ENCODE measurements at regions not wholly inside any gene's neighbourhood (a gene's known extent, or its start where the extent isn't known, plus 50 kb on each side); places are given as distances from the start of the nearest gene placed in this dataset.
"Not testable (repeated sequence)": the region's sequence is repeated elsewhere in the genome, so short reads cannot be mapped to it uniquely, and the experiment has no call there.

GRCh38 chr2:53610260-53610659, 157.3 kb upstream of the CHAC2 start:
- no peaks in the 10 kb centered on the region for H3K4me1 ChIP-seq (ENCODE audit: control insufficient read depth in 3 of 3, insufficient read depth in 3 of 3, low read length in 3 of 3)
- H3K4me3 ChIP-seq (ENCODE audit: low read length in 3 of 3) = no peak overlapping the region
- H3K36me3 ChIP-seq (ENCODE audit: control insufficient read depth in 3 of 3, insufficient read depth in 3 of 3, low read length in 3 of 3) = no peaks in the 10 kb centered on the region
- no peak overlapping the region for H3K27ac ChIP-seq (ENCODE audit: low read depth, low read length)
- H3K27me3 ChIP-seq (ENCODE audit: control insufficient read depth in 3 of 3, insufficient read depth in 3 of 3, low read length in 3 of 3) = no peaks in the 10 kb centered on the region
- H3K9ac ChIP-seq (ENCODE audit: low read depth in 1 of 3, low read length in 3 of 3) = no peak overlapping the region
- H3K9me3 ChIP-seq (ENCODE audit: control insufficient read depth in 3 of 3, low read length in 3 of 3) = no peaks in the 10 kb centered on the region

- Histone ChIP-seq H3K27me3 (ENCODE audit: control insufficient read depth in 3 of 3, insufficient read depth in 3 of 3, low read length in 3 of 3) (no peaks in the 10 kb centered on the region), H3K27ac (ENCODE audit: low read depth, low read length) (no peak overlapping the region), H3K9me3 (ENCODE audit: control insufficient read depth in 3 of 3, low read length in 3 of 3) (no peaks in the 10 kb centered on the region), H3K36me3 (ENCODE audit: control insufficient read depth in 3 of 3, insufficient read depth in 3 of 3, low read length in 3 of 3) (no peaks in the 10 kb centered on the region), H3K9ac (ENCODE audit: low read depth in 1 of 3, low read length in 3 of 3) (no peak overlapping the region), H3K4me3 (ENCODE audit: low read length in 3 of 3) (no peak overlapping the region), H3K4me1 (ENCODE audit: control insufficient read depth in 3 of 3, insufficient read depth in 3 of 3, low read length in 3 of 3) (no peaks in the 10 kb centered on the region)
Measured at GRCh38 chr2:53609551-53609950, 158.1 kb upstream of the CHAC2 start.

- Histone ChIP-seq H3K9me3 (ENCODE audit: control insufficient read depth in 3 of 3, low read length in 3 of 3) (no peaks in the 10 kb centered on the region), H3K9ac (ENCODE audit: low read depth in 1 of 3, low read length in 3 of 3) (no peak overlapping the region), H3K36me3 (ENCODE audit: control insufficient read depth in 3 of 3, insufficient read depth in 3 of 3, low read length in 3 of 3) (no peaks in the 10 kb centered on the region), H3K27me3 (ENCODE audit: control insufficient read depth in 3 of 3, insufficient read depth in 3 of 3, low read length in 3 of 3) (no peaks in the 10 kb centered on the region), H3K4me1 (ENCODE audit: control insufficient read depth in 3 of 3, insufficient read depth in 3 of 3, low read length in 3 of 3) (no peaks in the 10 kb centered on the region), H3K4me3 (ENCODE audit: low read length in 3 of 3) (no peak overlapping the region), H3K27ac (ENCODE audit: low read depth, low read length) (no peak overlapping the region)
Measured at GRCh38 chr2:53608293-53608692, 159.3 kb upstream of the CHAC2 start.

GRCh38 chr2:53600815-53601214, 166.8 kb upstream of the CHAC2 start:
- H3K27ac ChIP-seq (ENCODE audit: low read depth, low read length) = no peak overlapping the region
- H3K36me3 ChIP-seq (ENCODE audit: control insufficient read depth in 3 of 3, insufficient read depth in 3 of 3, low read length in 3 of 3) = no peaks in the 10 kb centered on the region
- no peaks in the 10 kb centered on the region for H3K27me3 ChIP-seq (ENCODE audit: control insufficient read depth in 3 of 3, insufficient read depth in 3 of 3, low read length in 3 of 3)
- no peaks in the 10 kb centered on the region for H3K4me1 ChIP-seq (ENCODE audit: control insufficient read depth in 3 of 3, insufficient read depth in 3 of 3, low read length in 3 of 3)
- H3K9ac ChIP-seq (ENCODE audit: low read depth in 1 of 3, low read length in 3 of 3) = no peak overlapping the region
- H3K4me3 ChIP-seq (ENCODE audit: low read length in 3 of 3) = no peak overlapping the region
- no peaks in the 10 kb centered on the region for H3K9me3 ChIP-seq (ENCODE audit: control insufficient read depth in 3 of 3, low read length in 3 of 3)

- not testable (repeated sequence) for H3K27me3 ChIP-seq (ENCODE audit: control insufficient read depth in 3 of 3, insufficient read depth in 3 of 3, low read length in 3 of 3); H3K4me1 ChIP-seq (ENCODE audit: control insufficient read depth in 3 of 3, insufficient read depth in 3 of 3, low read length in 3 of 3); H3K9ac ChIP-seq (ENCODE audit: low read depth in 1 of 3, low read length in 3 of 3); H3K4me3 ChIP-seq (ENCODE audit: low read length in 3 of 3); H3K36me3 ChIP-seq (ENCODE audit: control insufficient read depth in 3 of 3, insufficient read depth in 3 of 3, low read length in 3 of 3); H3K9me3 ChIP-seq (ENCODE audit: control insufficient read depth in 3 of 3, low read length in 3 of 3); H3K27ac ChIP-seq (ENCODE audit: low read depth, low read length)
Measured at GRCh38 chr2:53586733-53587612, 180.6 kb upstream of the CHAC2 start.

- Histone ChIP-seq H3K27me3 (ENCODE audit: control insufficient read depth in 3 of 3, insufficient read depth in 3 of 3, low read length in 3 of 3) (no peaks in the 10 kb centered on the region), H3K36me3 (ENCODE audit: control insufficient read depth in 3 of 3, insufficient read depth in 3 of 3, low read length in 3 of 3) (no peaks in the 10 kb centered on the region), H3K27ac (ENCODE audit: low read depth, low read length) (no peak overlapping the region)
Measured at GRCh38 chr2:53584986-53585385, 182.6 kb upstream of the CHAC2 start.

GRCh38 chr2:53583583-53583982, 184.0 kb upstream of the CHAC2 start:
- H3K9ac ChIP-seq (ENCODE audit: low read depth in 1 of 3, low read length in 3 of 3) = no peak overlapping the region
- H3K4me1 ChIP-seq (ENCODE audit: control insufficient read depth in 3 of 3, insufficient read depth in 3 of 3, low read length in 3 of 3) = no peaks in the 10 kb centered on the region
- H3K36me3 ChIP-seq (ENCODE audit: control insufficient read depth in 3 of 3, insufficient read depth in 3 of 3, low read length in 3 of 3) = no peaks in the 10 kb centered on the region
- no peaks in the 10 kb centered on the region for H3K27me3 ChIP-seq (ENCODE audit: control insufficient read depth in 3 of 3, insufficient read depth in 3 of 3, low read length in 3 of 3)
- no peak overlapping the region for H3K4me3 ChIP-seq (ENCODE audit: low read length in 3 of 3)
- H3K27ac ChIP-seq (ENCODE audit: low read depth, low read length) = no peak overlapping the region
- no peaks in the 10 kb centered on the region for H3K9me3 ChIP-seq (ENCODE audit: control insufficient read depth in 3 of 3, low read length in 3 of 3)

More at GRCh38 chr2:53584986-53585385, 182.6 kb upstream of the CHAC2 start:
- Histone ChIP-seq H3K9me3 (ENCODE audit: control insufficient read depth in 3 of 3, low read length in 3 of 3) (no peaks in the 10 kb centered on the region), H3K4me3 (ENCODE audit: low read length in 3 of 3) (no peak overlapping the region), H3K4me1 (ENCODE audit: control insufficient read depth in 3 of 3, insufficient read depth in 3 of 3, low read length in 3 of 3) (no peaks in the 10 kb centered on the region), H3K9ac (ENCODE audit: low read depth in 1 of 3, low read length in 3 of 3) (no peak overlapping the region)

- no peaks in the 10 kb centered on the region for H3K9me3 ChIP-seq (ENCODE audit: control insufficient read depth in 3 of 3, low read length in 3 of 3)
- H3K9ac ChIP-seq (ENCODE audit: low read depth in 1 of 3, low read length in 3 of 3) = no peak overlapping the region
- no peak overlapping the region for H3K27ac ChIP-seq (ENCODE audit: low read depth, low read length)
- H3K4me1 ChIP-seq (ENCODE audit: control insufficient read depth in 3 of 3, insufficient read depth in 3 of 3, low read length in 3 of 3) = no peaks in the 10 kb centered on the region
- no peaks in the 10 kb centered on the region for H3K36me3 ChIP-seq (ENCODE audit: control insufficient read depth in 3 of 3, insufficient read depth in 3 of 3, low read length in 3 of 3)
- H3K27me3 ChIP-seq (ENCODE audit: control insufficient read depth in 3 of 3, insufficient read depth in 3 of 3, low read length in 3 of 3) = peaks cover 0 to 3% (median 0%) of the 10 kb centered on the region in 3 donors
- H3K4me3 ChIP-seq (ENCODE audit: low read length in 3 of 3) = no peak overlapping the region
Measured at GRCh38 chr2:53582556-53582955, 185.0 kb upstream of the CHAC2 start.

GRCh38 chr2:53576166-53576565, 191.4 kb upstream of the CHAC2 start:
- H3K27ac ChIP-seq (ENCODE audit: low read depth, low read length) = no peak overlapping the region
- H3K4me1 ChIP-seq (ENCODE audit: control insufficient read depth in 3 of 3, insufficient read depth in 3 of 3, low read length in 3 of 3) = no peaks in the 10 kb centered on the region
- peaks cover 0 to 3% (median 0%) of the 10 kb centered on the region in 3 donors for H3K27me3 ChIP-seq (ENCODE audit: control insufficient read depth in 3 of 3, insufficient read depth in 3 of 3, low read length in 3 of 3)
- no peaks in the 10 kb centered on the region for H3K36me3 ChIP-seq (ENCODE audit: control insufficient read depth in 3 of 3, insufficient read depth in 3 of 3, low read length in 3 of 3)
- H3K9me3 ChIP-seq (ENCODE audit: control insufficient read depth in 3 of 3, low read length in 3 of 3) = no peaks in the 10 kb centered on the region
- no peak overlapping the region for H3K4me3 ChIP-seq (ENCODE audit: low read length in 3 of 3)
- no peak overlapping the region for H3K9ac ChIP-seq (ENCODE audit: low read depth in 1 of 3, low read length in 3 of 3)

- Histone ChIP-seq H3K9me3 (ENCODE audit: control insufficient read depth in 3 of 3, low read length in 3 of 3) (no peaks in the 10 kb centered on the region), H3K36me3 (ENCODE audit: control insufficient read depth in 3 of 3, insufficient read depth in 3 of 3, low read length in 3 of 3) (no peaks in the 10 kb centered on the region), H3K27ac (ENCODE audit: low read depth, low read length) (no peak overlapping the region), H3K4me3 (ENCODE audit: low read length in 3 of 3) (no peak overlapping the region), H3K27me3 (ENCODE audit: control insufficient read depth in 3 of 3, insufficient read depth in 3 of 3, low read length in 3 of 3) (peaks cover 0 to 3% (median 0%) of the 10 kb centered on the region in 3 donors), H3K4me1 (ENCODE audit: control insufficient read depth in 3 of 3, insufficient read depth in 3 of 3, low read length in 3 of 3) (no peaks in the 10 kb centered on the region), H3K9ac (ENCODE audit: low read depth in 1 of 3, low read length in 3 of 3) (no peak overlapping the region)
Measured at GRCh38 chr2:53575721-53576124, 191.9 kb upstream of the CHAC2 start.
